HG03354 (cell line): ENCODE measurements at regions not wholly inside any gene's neighbourhood (a gene's known extent, or its start where the extent isn't known, plus 50 kb on each side); places are given as distances from the start of the nearest gene placed in this dataset.

ENCODE experiments used
- ATAC-seq: cut with Tn5 transposase; IDR thresholded peaks from one replicate; pipeline ENCODE4 v1.9.1; 2021; ENCODE audit warnings: mild to moderate bottlenecking; ENCODE audit not compliant: unreplicated experiment, poor library complexity, severe bottlenecking

GRCh38 chr2:58871469-58872142 is 630.5 kb upstream of the FANCL start:
- peak; percentile 44 for ATAC-seq

GRCh38 chr2:58870704-58871103 is 629.6 kb upstream of the FANCL start:
- peak; percentile 74 for ATAC-seq

- no peak for ATAC-seq
Observed at GRCh38 chr2:58866946-58867345, 625.8 kb upstream of the FANCL start.

- ATAC-seq: no peak
Observed at GRCh38 chr2:58866527-58866926, 625.4 kb upstream of the FANCL start.

- ATAC-seq: peak; percentile 27
Observed at GRCh38 chr2:58866040-58866439, 624.9 kb upstream of the FANCL start.

- peak; percentile 64 for ATAC-seq
Observed at GRCh38 chr2:58865436-58865835, 624.3 kb upstream of the FANCL start.

GRCh38 chr2:58862244-58862643 is 621.1 kb upstream of the FANCL start:
- ATAC-seq: peak; percentile 42

- ATAC-seq: no peak
Observed at GRCh38 chr2:58860586-58860985, 619.5 kb upstream of the FANCL start.

GRCh38 chr2:58856100-58856499 is 615.0 kb upstream of the FANCL start:
- no peak for ATAC-seq

- ATAC-seq: no peak
Observed at GRCh38 chr2:58853420-58853819, 612.3 kb upstream of the FANCL start.

- ATAC-seq: no peak
Observed at GRCh38 chr2:58852905-58853304, 611.8 kb upstream of the FANCL start.

GRCh38 chr2:58852243-58852642 is 611.1 kb upstream of the FANCL start:
- ATAC-seq: no peak

- no peak for ATAC-seq
Observed at GRCh38 chr2:58851598-58851997, 610.5 kb upstream of the FANCL start.

GRCh38 chr2:58845011-58845410 is 603.9 kb upstream of the FANCL start:
- ATAC-seq: no peak

- no peak for ATAC-seq
Observed at GRCh38 chr2:58842501-58843155, 601.5 kb upstream of the FANCL start.

GRCh38 chr2:58834404-58834803 is 593.3 kb upstream of the FANCL start:
- no peak for ATAC-seq

GRCh38 chr2:58826795-58827194 is 585.7 kb upstream of the FANCL start:
- no peak for ATAC-seq

- ATAC-seq: no peak
Observed at GRCh38 chr2:58812771-58813344, 571.7 kb upstream of the FANCL start.

GRCh38 chr2:58805126-58805525 is 564.0 kb upstream of the FANCL start:
- no peak for ATAC-seq

GRCh38 chr2:58803192-58803591 is 562.1 kb upstream of the FANCL start:
- peak; percentile 48 for ATAC-seq

- no peak for ATAC-seq
Observed at GRCh38 chr2:58800881-58801280, 559.8 kb upstream of the FANCL start.
